LoVo (cell line): ENCODE measurements at regions not wholly inside any gene's neighbourhood (a gene's known extent, or its start where the extent isn't known, plus 50 kb on each side); places are given as distances from the start of the nearest gene placed in this dataset.
"Not testable (repeated sequence)": the region's sequence is repeated elsewhere in the genome, so short reads cannot be mapped to it uniquely, and the experiment has no call there.

ENCODE experiments used
- DNase-seq: peaks from one replicate; pipeline ENCODE4 v3.0.0-alpha.2; 2016; ENCODE audit warnings: low spot score

- no peak for DNase-seq
Measured at GRCh38 chr10:114708084-114708483, 50.0 kb upstream of the ABLIM1 start.

- DNase-seq, result peak; percentile 77
Measured at GRCh38 chr10:114708717-114709335, 50.8 kb upstream of the ABLIM1 start.

- DNase-seq, result no peak
Measured at GRCh38 chr10:114709984-114710383, 51.9 kb upstream of the ABLIM1 start.

GRCh38 chr10:114711176-114711868 is 53.2 kb upstream of the ABLIM1 start:
- DNase-seq, result no peak

- DNase-seq, result no peak
Measured at GRCh38 chr10:114711869-114712250, 53.8 kb upstream of the ABLIM1 start.

GRCh38 chr10:114713525-114714090 is 55.5 kb upstream of the ABLIM1 start:
- no peak for DNase-seq

- DNase-seq, result peak; percentile 87
Measured at GRCh38 chr10:114714281-114714741, 56.2 kb upstream of the ABLIM1 start.

- no peak for DNase-seq
Measured at GRCh38 chr10:114715171-114715670, 57.1 kb upstream of the ABLIM1 start.

GRCh38 chr10:114716811-114717404 is 58.8 kb upstream of the ABLIM1 start:
- DNase-seq, result no peak

- DNase-seq, result not testable (repeated sequence)
Measured at GRCh38 chr10:114717881-114718280, 59.8 kb upstream of the ABLIM1 start.

- DNase-seq, result no peak
Measured at GRCh38 chr10:114718374-114718773, 60.3 kb upstream of the ABLIM1 start.

- DNase-seq, result no peak
Measured at GRCh38 chr10:114719311-114719710, 61.2 kb upstream of the ABLIM1 start.

GRCh38 chr10:114720023-114720422 is 61.9 kb upstream of the ABLIM1 start:
- not testable (repeated sequence) for DNase-seq

GRCh38 chr10:114720685-114721278 is 62.7 kb upstream of the ABLIM1 start:
- DNase-seq, result no peak

GRCh38 chr10:114722136-114722535 is 64.1 kb upstream of the ABLIM1 start:
- not testable (repeated sequence) for DNase-seq

GRCh38 chr10:114723361-114723760 is 65.3 kb upstream of the ABLIM1 start:
- DNase-seq, result no peak

- no peak for DNase-seq
Measured at GRCh38 chr10:114723991-114724715, 66.1 kb upstream of the ABLIM1 start.

GRCh38 chr10:114724716-114725106 is 66.6 kb upstream of the ABLIM1 start:
- no peak for DNase-seq

GRCh38 chr10:114726820-114727271 is 68.8 kb upstream of the ABLIM1 start:
- DNase-seq, result no peak

GRCh38 chr10:114728325-114728724 is 70.2 kb upstream of the ABLIM1 start:
- DNase-seq, result no peak

GRCh38 chr10:114729103-114729659 is 71.1 kb upstream of the ABLIM1 start:
- no peak for DNase-seq
